ENCODE measurements at regions not wholly inside any gene's neighbourhood (a gene's known extent, or its start where the extent isn't known, plus 50 kb on each side); places are given as distances from the start of the nearest gene placed in this dataset.

DNA sequence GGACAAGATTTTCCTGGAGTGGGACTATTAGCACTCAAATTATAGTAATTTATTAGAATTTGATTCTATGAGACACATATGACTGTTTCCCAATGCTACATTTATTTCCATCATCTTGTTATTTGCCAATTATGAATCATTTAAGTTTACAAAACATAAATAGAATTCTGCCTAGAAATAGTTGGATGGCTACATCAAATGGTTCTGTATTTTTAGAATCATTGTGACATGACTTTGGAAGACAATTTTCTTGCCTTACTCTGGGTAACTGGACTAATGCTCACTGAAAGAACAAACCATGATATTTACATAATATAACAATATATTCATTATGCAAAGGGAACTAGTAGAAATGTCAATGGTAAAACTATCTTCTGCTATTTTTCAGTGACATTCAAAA, 173.5 kb downstream of the ZIC1 start:
- no peak overlapping the region for H3K4me3 ChIP-seq (ENCODE audit: low read length)
- intact Hi-C loops (cut with DNase I), result no loop called here
- no peak for ATAC-seq

DNA sequence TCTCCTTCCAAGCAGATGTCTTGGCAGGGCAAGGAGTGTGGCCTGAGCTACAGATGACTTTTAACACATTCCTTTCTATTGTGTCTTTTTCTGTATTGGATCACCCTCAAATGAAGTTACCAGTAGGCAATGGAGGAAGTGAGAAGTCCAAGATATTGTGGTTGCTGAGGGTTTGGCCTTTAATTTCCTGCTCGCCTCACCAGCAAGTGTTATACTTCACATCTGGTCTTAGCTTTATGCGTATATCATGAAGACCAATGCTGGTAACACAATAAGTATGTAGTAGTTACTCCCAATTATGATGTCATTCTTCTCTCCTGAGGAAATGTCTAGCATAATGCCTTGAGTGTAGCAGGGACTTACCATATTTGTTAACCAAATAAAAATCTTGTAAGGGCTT, 179.9 kb downstream of the ZIC1 start:
- Histone ChIP-seq H3K4me1 (ENCODE audit: control insufficient read depth, insufficient read depth, low read length) (no peaks in the 10 kb centered on the region), H3K9me3 (ENCODE audit: control insufficient read depth, low read length) (no peaks in the 10 kb centered on the region), H3K27ac (ENCODE audit: low read length) (no peak overlapping the region), H3K27me3 (ENCODE audit: control insufficient read depth, insufficient read depth) (no peaks in the 10 kb centered on the region), H3K4me3 (ENCODE audit: low read length) (no peak overlapping the region)
- intact Hi-C loops (cut with DNase I), result no loop called here
- 75% methylated on average over 2 of the region's 2 CpGs for WGBS
- no peak for ATAC-seq
- DNase-seq, result no peak

More for the DNA sequence above, 173.5 kb downstream of the ZIC1 start:
- no peak overlapping the region for H3K27ac ChIP-seq (ENCODE audit: low read length)
- no peak for DNase-seq
- no peaks in the 10 kb centered on the region for H3K9me3 ChIP-seq (ENCODE audit: control insufficient read depth, low read length)
- H3K4me1 ChIP-seq (ENCODE audit: control insufficient read depth, insufficient read depth, low read length), result no peaks in the 10 kb centered on the region
- H3K27me3 ChIP-seq (ENCODE audit: control insufficient read depth, insufficient read depth), result no peaks in the 10 kb centered on the region

DNA sequence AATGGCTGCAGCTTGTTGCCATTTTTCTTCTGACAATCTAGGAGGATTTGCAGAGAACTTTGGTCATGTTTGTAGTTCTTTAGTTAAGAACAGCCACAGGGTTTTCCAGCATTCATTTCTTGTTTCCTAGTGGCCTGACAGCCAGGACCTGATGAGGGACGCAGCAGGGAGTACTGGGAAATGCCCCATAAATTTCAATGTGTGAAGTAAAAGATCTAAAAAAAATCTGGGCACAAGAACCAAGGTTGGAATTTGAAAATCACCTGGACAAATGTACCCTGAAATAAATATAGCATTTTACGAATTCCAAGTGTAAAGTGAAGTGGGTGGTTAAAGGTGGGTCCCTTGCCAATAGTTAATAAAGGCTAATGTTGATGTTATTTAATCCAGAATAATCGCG, 195.0 kb downstream of the ZIC1 start:
- no peaks in the 10 kb centered on the region for H3K9me3 ChIP-seq (ENCODE audit: control insufficient read depth, low read length)
- no peaks in the 10 kb centered on the region for H3K4me1 ChIP-seq (ENCODE audit: control insufficient read depth, insufficient read depth, low read length)
- ATAC-seq, result no peak
- no peak for DNase-seq
- WGBS, result 81% methylated on average over 4 of the region's 4 CpGs
- H3K27ac ChIP-seq (ENCODE audit: low read length), result no peak overlapping the region
- H3K4me3 ChIP-seq (ENCODE audit: low read length), result no peak overlapping the region
- intact Hi-C loops (cut with DNase I), result no loop called here
- no peaks in the 10 kb centered on the region for H3K27me3 ChIP-seq (ENCODE audit: control insufficient read depth, insufficient read depth)

DNA sequence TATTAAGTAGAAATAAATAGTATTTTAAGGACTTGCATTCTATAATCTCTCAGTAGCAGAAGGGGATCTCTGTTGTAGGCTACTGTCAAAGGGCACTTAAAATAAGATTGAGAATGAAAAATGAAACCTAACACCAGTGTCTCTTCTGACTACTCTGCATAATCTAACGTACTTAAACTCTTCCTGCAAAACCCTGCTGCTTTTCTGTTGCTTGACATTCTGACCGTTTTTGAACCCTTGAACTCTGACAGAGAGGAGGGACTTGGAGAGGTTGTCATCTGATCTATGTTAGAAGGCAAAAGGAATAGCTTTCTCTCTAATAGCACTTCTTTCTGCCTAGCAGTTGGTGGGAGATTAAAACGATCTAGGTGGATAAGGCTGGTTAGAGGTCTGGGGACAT, 204.6 kb downstream of the ZIC1 start:
- DNase-seq (no peak), ATAC-seq (no peak)
- no peak overlapping the region for H3K27ac ChIP-seq (ENCODE audit: low read length)
- no peaks in the 10 kb centered on the region for H3K9me3 ChIP-seq (ENCODE audit: control insufficient read depth, low read length)
- H3K27me3 ChIP-seq (ENCODE audit: control insufficient read depth, insufficient read depth), result no peaks in the 10 kb centered on the region
- 34% methylated on average over 3 of the region's 3 CpGs for WGBS
- intact Hi-C loops (cut with DNase I), result no loop called here
- H3K4me1 ChIP-seq (ENCODE audit: control insufficient read depth, insufficient read depth, low read length), result no peaks in the 10 kb centered on the region
- H3K4me3 ChIP-seq (ENCODE audit: low read length), result no peak overlapping the region

DNA sequence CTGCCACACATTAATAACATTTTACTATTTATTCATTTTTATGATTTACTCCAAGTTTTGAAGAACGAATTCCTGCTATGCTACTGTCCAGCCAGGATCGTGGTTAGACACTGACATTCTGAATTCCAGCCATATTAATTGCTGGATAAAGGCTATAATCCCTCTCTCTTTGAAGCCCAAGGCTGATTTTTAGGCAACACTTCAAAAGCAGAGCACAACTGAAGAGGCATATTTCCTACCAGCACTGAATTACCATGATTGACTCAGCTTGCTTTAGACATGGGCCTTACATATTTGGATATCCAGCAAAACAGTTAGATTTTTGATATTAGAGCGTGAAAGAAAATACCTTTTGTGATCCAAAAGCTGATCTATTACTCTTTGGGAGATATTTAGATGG, 205.0 kb downstream of the ZIC1 start:
- H3K4me3 ChIP-seq (ENCODE audit: low read length), result no peak overlapping the region
- no peaks in the 10 kb centered on the region for H3K9me3 ChIP-seq (ENCODE audit: control insufficient read depth, low read length)
- H3K4me1 ChIP-seq (ENCODE audit: control insufficient read depth, insufficient read depth, low read length), result no peaks in the 10 kb centered on the region
- no peak overlapping the region for H3K27ac ChIP-seq (ENCODE audit: low read length)
- H3K27me3 ChIP-seq (ENCODE audit: control insufficient read depth, insufficient read depth), result no peaks in the 10 kb centered on the region
- no peak for DNase-seq
- 76% methylated on average over 3 of the region's 3 CpGs for WGBS
- intact Hi-C loops (cut with DNase I), result no loop called here
- no peak for ATAC-seq

DNA sequence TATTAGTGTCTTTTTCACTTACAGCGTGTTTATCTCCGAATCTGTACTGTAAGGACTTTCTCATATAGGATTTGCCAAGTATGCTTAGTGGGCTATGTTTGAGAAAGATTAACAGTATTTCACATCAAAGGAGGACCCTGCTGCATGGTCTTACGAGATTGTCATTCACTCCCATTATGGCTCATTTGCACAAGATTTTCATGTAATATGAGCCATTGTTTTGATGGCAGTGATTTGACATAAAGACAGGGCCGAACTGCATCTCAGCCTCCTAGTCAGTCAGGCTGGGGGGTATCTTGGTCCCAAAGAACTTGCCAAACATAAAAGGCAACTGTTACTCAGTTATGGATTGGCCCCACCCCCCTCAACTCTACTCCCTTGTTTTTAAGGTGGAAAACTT, 205.9 kb downstream of the ZIC1 start:
- ATAC-seq (no peak), DNase-seq (no peak)
- Histone ChIP-seq H3K9me3 (ENCODE audit: control insufficient read depth, low read length) (no peaks in the 10 kb centered on the region), H3K27me3 (ENCODE audit: control insufficient read depth, insufficient read depth) (no peaks in the 10 kb centered on the region), H3K4me1 (ENCODE audit: control insufficient read depth, insufficient read depth, low read length) (no peaks in the 10 kb centered on the region), H3K27ac (ENCODE audit: low read length) (no peak overlapping the region), H3K4me3 (ENCODE audit: low read length) (no peak overlapping the region)
- intact Hi-C loops (cut with DNase I), result no loop called here
- WGBS, result 85% methylated on average over 4 of the region's 4 CpGs

DNA sequence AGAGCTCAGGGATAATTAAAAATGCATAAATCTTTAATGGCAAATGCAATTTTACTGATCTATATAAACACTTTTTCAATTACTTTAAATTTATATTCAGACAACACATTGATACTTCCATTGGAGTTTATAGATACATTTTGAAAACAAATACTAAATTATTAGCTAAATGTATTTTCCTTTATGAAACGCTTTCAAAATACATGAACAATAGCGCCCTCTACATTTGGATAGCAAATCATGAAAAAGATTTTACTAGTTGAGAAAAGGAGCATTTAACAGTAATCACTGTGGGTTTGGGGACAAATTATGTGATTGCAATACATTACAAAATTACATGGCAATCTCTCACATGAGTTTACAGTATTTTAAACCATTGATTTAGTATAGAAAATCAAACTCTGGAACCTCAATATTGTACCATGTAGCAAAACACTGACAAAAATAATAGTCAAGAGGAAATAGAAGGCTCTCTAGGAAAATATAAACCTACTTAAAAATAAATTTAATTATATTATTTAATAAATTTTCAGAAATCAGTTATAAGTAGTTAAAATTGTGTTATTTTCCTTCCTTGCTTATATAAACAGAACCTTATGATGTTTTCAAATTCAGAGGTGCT, 207.9 kb downstream of the ZIC1 start:
- intact Hi-C loops (cut with DNase I), result no loop called here
- 11% methylated on average over 2 of the region's 2 CpGs for WGBS

DNA sequence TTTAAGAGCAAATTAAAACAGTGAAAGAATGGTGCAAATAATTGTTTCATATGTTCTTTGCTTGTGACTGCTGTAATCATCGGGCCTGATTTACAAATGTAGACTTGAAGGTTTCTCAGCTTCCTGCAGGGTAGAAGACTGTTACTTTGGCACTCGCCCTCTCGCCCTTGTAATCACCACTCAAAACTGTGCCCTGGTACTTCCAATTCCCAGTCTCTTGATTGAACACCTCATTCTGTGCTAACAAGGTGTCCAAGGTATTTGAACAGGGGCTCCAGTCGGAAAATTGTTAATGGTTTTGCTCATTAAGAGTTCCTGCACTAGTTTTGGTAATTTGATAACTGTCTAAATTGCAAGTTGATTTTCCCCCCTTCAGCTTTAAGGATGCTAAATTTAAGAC, 209.5 kb downstream of the ZIC1 start:
- Histone ChIP-seq H3K4me3 (ENCODE audit: low read length) (no peak overlapping the region), H3K27ac (ENCODE audit: low read length) (no peak overlapping the region), H3K27me3 (ENCODE audit: control insufficient read depth, insufficient read depth) (no peaks in the 10 kb centered on the region), H3K4me1 (ENCODE audit: control insufficient read depth, insufficient read depth, low read length) (no peaks in the 10 kb centered on the region), H3K9me3 (ENCODE audit: control insufficient read depth, low read length) (no peaks in the 10 kb centered on the region)
- DNase-seq (no peak), ATAC-seq (no peak)
- WGBS, result 78% methylated on average over 4 of the region's 4 CpGs
- intact Hi-C loops (cut with DNase I), result no loop called here

More for the DNA sequence above, 207.9 kb downstream of the ZIC1 start:
- H3K9me3 ChIP-seq (ENCODE audit: control insufficient read depth, low read length), result no peaks in the 10 kb centered on the region
- no peak for DNase-seq
- no peak overlapping the region for H3K27ac ChIP-seq (ENCODE audit: low read length)
- no peaks in the 10 kb centered on the region for H3K4me1 ChIP-seq (ENCODE audit: control insufficient read depth, insufficient read depth, low read length)
- H3K4me3 ChIP-seq (ENCODE audit: low read length), result no peak overlapping the region
- no peaks in the 10 kb centered on the region for H3K27me3 ChIP-seq (ENCODE audit: control insufficient read depth, insufficient read depth)
- ATAC-seq, result no peak

DNA sequence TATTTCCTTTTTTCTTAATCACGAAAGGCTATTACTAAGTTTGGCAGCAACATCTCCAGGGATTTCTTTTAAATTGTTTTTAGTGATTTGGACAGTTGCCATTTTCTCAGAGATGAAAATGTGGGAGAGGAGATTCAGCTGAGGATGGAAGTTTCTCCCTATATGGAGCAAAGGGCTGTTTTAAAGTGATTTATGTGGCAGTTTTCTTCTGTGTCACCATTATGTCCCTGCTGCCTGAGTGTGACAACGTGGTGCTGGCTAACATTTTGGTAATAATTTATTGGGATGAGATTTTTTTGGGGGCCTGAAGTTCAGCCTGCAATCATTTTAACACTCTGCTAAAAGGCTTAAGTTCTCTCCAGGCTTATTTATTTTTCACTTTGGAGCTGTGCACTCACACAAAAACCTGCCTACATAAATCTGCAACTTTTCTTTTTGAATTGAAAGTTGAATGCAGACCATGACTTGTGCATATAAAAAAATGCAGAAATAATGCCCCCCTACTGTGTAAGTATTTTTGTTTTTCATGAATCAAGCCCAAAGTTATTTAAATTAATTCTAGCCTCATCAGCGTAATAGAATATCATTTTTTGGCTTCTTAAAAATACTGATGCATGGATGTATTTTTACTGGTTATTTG, 210.9 kb downstream of the ZIC1 start:
- H3K4me1 ChIP-seq (ENCODE audit: control insufficient read depth, insufficient read depth, low read length), result no peaks in the 10 kb centered on the region
- no peaks in the 10 kb centered on the region for H3K27me3 ChIP-seq (ENCODE audit: control insufficient read depth, insufficient read depth)
- 55% methylated on average over 3 of the region's 3 CpGs for WGBS
- no peak overlapping the region for H3K4me3 ChIP-seq (ENCODE audit: low read length)
- ATAC-seq (no peak), DNase-seq (no peak)
- intact Hi-C loops (cut with DNase I), result no loop called here
- H3K9me3 ChIP-seq (ENCODE audit: control insufficient read depth, low read length), result no peaks in the 10 kb centered on the region
- no peak overlapping the region for H3K27ac ChIP-seq (ENCODE audit: low read length)

DNA sequence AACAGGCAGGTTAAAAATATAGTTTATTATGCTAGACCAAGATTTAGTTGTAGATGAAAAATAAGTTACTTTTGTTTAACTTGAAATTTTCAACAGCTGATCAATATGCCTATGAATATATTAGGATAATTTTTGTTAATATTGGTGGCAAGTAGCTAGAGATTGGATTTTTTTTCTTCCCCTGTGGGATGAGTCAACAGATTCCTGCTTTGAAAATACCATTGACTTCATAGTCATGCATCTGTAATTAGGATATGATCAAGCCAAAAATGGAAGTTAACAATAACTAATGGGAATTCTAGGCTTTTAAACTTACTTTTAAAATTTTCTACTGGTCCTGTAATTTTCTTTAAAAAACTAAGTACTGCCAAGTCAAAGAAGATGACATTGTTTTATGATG, 211.7 kb downstream of the ZIC1 start:
- Histone ChIP-seq H3K9me3 (ENCODE audit: control insufficient read depth, low read length) (no peaks in the 10 kb centered on the region), H3K4me1 (ENCODE audit: control insufficient read depth, insufficient read depth, low read length) (no peaks in the 10 kb centered on the region), H3K27ac (ENCODE audit: low read length) (no peak overlapping the region), H3K4me3 (ENCODE audit: low read length) (no peak overlapping the region), H3K27me3 (ENCODE audit: control insufficient read depth, insufficient read depth) (no peaks in the 10 kb centered on the region)
- no peak for DNase-seq
- ATAC-seq, result no peak
- intact Hi-C loops (cut with DNase I), result no loop called here

DNA sequence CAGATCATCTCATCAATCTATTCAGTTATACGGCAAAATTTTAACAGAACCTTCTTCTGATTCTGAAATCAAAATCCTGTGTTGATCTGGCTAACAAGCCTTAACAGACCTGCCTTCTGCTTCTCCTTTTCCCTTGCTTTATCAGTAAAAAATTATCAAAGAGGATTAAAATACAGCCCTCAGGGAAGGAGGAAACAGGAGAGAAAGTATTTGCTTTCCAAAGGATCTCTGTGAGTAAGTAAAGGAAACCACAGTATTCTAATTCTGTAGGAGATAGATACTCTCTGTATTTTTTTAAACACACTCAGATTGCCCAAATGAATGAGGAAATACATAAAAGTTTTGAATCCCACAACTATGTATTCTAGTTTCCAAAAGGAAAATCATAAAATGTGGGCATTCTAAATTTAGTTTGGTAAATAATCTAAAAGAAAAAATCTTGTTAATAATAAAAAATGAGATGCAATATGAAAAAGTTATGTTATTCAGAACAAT, 221.8 kb downstream of the ZIC1 start:
- no peak overlapping the region for H3K27ac ChIP-seq (ENCODE audit: low read length)
- ATAC-seq (no peak), DNase-seq (no peak)
- H3K9me3 ChIP-seq (ENCODE audit: control insufficient read depth, low read length), result no peaks in the 10 kb centered on the region
- WGBS, result 88% methylated on average over 1 of the region's 1 CpG
- intact Hi-C loops (cut with DNase I), result no loop called here
- H3K4me1 ChIP-seq (ENCODE audit: control insufficient read depth, insufficient read depth, low read length), result no peaks in the 10 kb centered on the region
- no peaks in the 10 kb centered on the region for H3K27me3 ChIP-seq (ENCODE audit: control insufficient read depth, insufficient read depth)
- H3K4me3 ChIP-seq (ENCODE audit: low read length), result no peak overlapping the region

DNA sequence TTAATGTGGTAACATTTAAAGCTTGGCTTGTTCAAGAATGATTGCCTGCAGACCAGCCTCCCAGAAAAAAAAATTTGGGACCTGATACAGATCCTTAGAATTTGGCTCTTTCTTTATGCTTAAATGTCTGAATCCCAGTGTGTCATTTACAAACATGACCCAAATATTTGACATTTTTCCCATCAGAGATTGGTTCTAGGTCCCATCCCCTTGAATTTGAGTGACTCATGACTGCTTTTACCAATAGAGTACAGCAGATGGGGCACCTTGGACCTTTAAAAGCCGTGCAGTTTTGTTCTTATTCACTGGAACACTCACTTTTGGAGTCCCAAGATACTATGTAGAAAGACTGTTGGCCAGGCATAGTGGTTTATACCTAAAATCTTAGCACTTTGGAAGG, 231.6 kb downstream of the ZIC1 start:
- DNase-seq (no peak), ATAC-seq (no peak)
- Histone ChIP-seq H3K4me1 (ENCODE audit: control insufficient read depth, insufficient read depth, low read length) (no peaks in the 10 kb centered on the region), H3K9me3 (ENCODE audit: control insufficient read depth, low read length) (no peaks in the 10 kb centered on the region), H3K27ac (ENCODE audit: low read length) (no peak overlapping the region), H3K27me3 (ENCODE audit: control insufficient read depth, insufficient read depth) (no peaks in the 10 kb centered on the region), H3K4me3 (ENCODE audit: low read length) (no peak overlapping the region)
- 64% methylated on average over 1 of the region's 1 CpG for whole genome bisulfite sequencing
- intact Hi-C loops (cut with DNase I), result no loop called here
